GM23338 (cell line): ENCODE measurements at regions not wholly inside any gene's neighbourhood (a gene's known extent, or its start where the extent isn't known, plus 50 kb on each side); places are given as distances from the start of the nearest gene placed in this dataset.

Source experiments
- ATAC-seq: fragments of 200-7000 bp; cut with Tn5 transposase; 3 replicates; pipeline ENCODE4 v1.9.1; 2020
- DNase-seq: peaks from one replicate; pipeline ENCODE4 v3.0.0-alpha.2; 2015; ENCODE audit warnings: low spot score
- H2AFZ ChIP-seq: fragments of 200-600 bp; sonication (generic); 2 replicates; pipeline ENCODE4 v1.8.0; 2016; ENCODE audit warnings: antibody characterized with exemption, mild to moderate bottlenecking, moderate library complexity
- H3F3A ChIP-seq: fragments of 200-600 bp; sonication (generic); replicated peaks from 2 replicates; pipeline ENCODE4 v1.8.0; 2017; ENCODE audit warnings: antibody characterized with exemption, mixed run types, low read depth
- H3K27ac ChIP-seq: fragments of 200-600 bp; sonication (generic); 2 replicates; pipeline ENCODE4 v1.6.1; 2016; ENCODE audit warnings: low read depth
- H3K27me3 ChIP-seq: fragments of 200-600 bp; sonication (generic); 2 replicates; pipeline ENCODE4 v1.8.0; 2016; ENCODE audit warnings: mild to moderate bottlenecking, mixed run types, moderate library complexity; ENCODE audit not compliant: insufficient read depth
- H3K36me3 ChIP-seq: fragments of 200-600 bp; sonication (generic); 2 replicates; pipeline ENCODE4 v1.8.0; 2016; ENCODE audit warnings: mild to moderate bottlenecking; ENCODE audit not compliant: insufficient read depth
- H3K4me1 ChIP-seq: fragments of 200-600 bp; sonication (generic); 2 replicates; pipeline ENCODE4 v1.8.0; 2016; ENCODE audit warnings: mild to moderate bottlenecking, moderate library complexity; ENCODE audit not compliant: insufficient read depth
- H3K4me2 ChIP-seq: fragments of 200-600 bp; sonication (generic); 2 replicates; pipeline ENCODE4 v1.7.1; 2017; ENCODE audit warnings: mixed run types
- H3K4me3 ChIP-seq: fragments of 200-600 bp; sonication (generic); 2 replicates; pipeline ENCODE4 v1.6.1; 2016; ENCODE audit warnings: mixed run types
- H3K79me2 ChIP-seq: fragments of 200-600 bp; sonication (generic); replicated peaks from 2 replicates; pipeline ENCODE4 v1.8.0; 2017; ENCODE audit warnings: mild to moderate bottlenecking; ENCODE audit not compliant: insufficient read depth
- H3K9me2 ChIP-seq: fragments of 200-600 bp; sonication (generic); 2 replicates; pipeline ENCODE4 v1.8.0; 2017; ENCODE audit not compliant: insufficient read depth
- H4K20me1 ChIP-seq: fragments of 200-600 bp; sonication (generic); replicated peaks from 2 replicates; pipeline ENCODE4 v1.8.0; 2017; ENCODE audit warnings: mild to moderate bottlenecking; ENCODE audit not compliant: insufficient read depth
- H3K27ac Mint-ChIP-seq: 2 replicates; pipeline ENCODE4 v1.8.0; 2020; ENCODE audit warnings: inconsistent platforms, mild to moderate bottlenecking, moderate library complexity, mixed read lengths
- H3K27me3 Mint-ChIP-seq: 3 replicates; pipeline ENCODE4 v1.8.0; 2022; ENCODE audit warnings: low read depth, mild to moderate bottlenecking, moderate library complexity, mixed read lengths, inconsistent platforms; ENCODE audit not compliant: insufficient read depth, poor library complexity
- H3K36me3 Mint-ChIP-seq: 3 replicates; pipeline ENCODE4 v1.8.0; 2021; ENCODE audit warnings: low read depth, mild to moderate bottlenecking, inconsistent platforms, moderate library complexity, mixed read lengths
- H3K4me1 Mint-ChIP-seq: 3 replicates; pipeline ENCODE4 v1.8.0; 2020; ENCODE audit warnings: mild to moderate bottlenecking, inconsistent platforms, mixed read lengths
- H3K4me3 Mint-ChIP-seq: 3 replicates; pipeline ENCODE4 v1.8.0; 2021; ENCODE audit warnings: moderate library complexity, mild to moderate bottlenecking, inconsistent platforms, mixed read lengths
- H3K9me3 Mint-ChIP-seq: 3 replicates; pipeline ENCODE4 v1.8.0; 2020; ENCODE audit warnings: moderate library complexity, mild to moderate bottlenecking, inconsistent platforms, mixed read lengths
- CREB1 ChIP-seq: fragments of 250-450 bp; sonication (Bioruptor Pico); IDR thresholded peaks from 2 replicates; pipeline ENCODE4 v1.5.0; 2020; ENCODE audit warnings: low read depth, mild to moderate bottlenecking, moderate library complexity
- ETS1 ChIP-seq: IDR thresholded peaks from 2 replicates; pipeline ENCODE4 v1.6.1; 2016; ENCODE audit warnings: antibody characterized with exemption
- EZH2 ChIP-seq: fragments of 200-600 bp; sonication (generic); IDR thresholded peaks from one replicate; pipeline ENCODE4 v1.8.0; 2017; ENCODE audit warnings: antibody characterized with exemption, mild to moderate bottlenecking, low read depth; ENCODE audit not compliant: unreplicated experiment
- EZH2phosphoT487 ChIP-seq: fragments of 200-600 bp; sonication (generic); IDR thresholded peaks from one replicate; pipeline ENCODE4 v1.8.1; 2018; ENCODE audit warnings: antibody characterized with exemption; ENCODE audit not compliant: unreplicated experiment
- JUNB ChIP-seq: IDR thresholded peaks from one replicate; pipeline ENCODE4 v1.6.1; 2016; ENCODE audit warnings: antibody characterized with exemption; ENCODE audit not compliant: unreplicated experiment
- NANOG ChIP-seq: IDR thresholded peaks from 2 replicates; pipeline ENCODE4 v1.6.1; 2016; ENCODE audit warnings: antibody characterized with exemption, borderline replicate concordance
- REST ChIP-seq: IDR thresholded peaks from one replicate; pipeline ENCODE4 v1.6.1; 2018; ENCODE audit warnings: antibody characterized with exemption; ENCODE audit not compliant: unreplicated experiment
- STAT1 ChIP-seq: IDR thresholded peaks from one replicate; pipeline ENCODE4 v1.6.1; 2016; ENCODE audit warnings: antibody characterized with exemption; ENCODE audit not compliant: unreplicated experiment
- ZNF114 ChIP-seq: fragments of 250-450 bp; sonication (Bioruptor Pico); IDR thresholded peaks from 2 replicates; pipeline ENCODE4 v1.5.0; 2020; ENCODE audit warnings: mild to moderate bottlenecking, moderate library complexity
- ZNF331 ChIP-seq: fragments of 250-450 bp; sonication (Bioruptor Pico); IDR thresholded peaks from 2 replicates; pipeline ENCODE4 v1.5.0; 2020; ENCODE audit warnings: low read depth, mild to moderate bottlenecking, moderate library complexity
- TF ChIP-seq, protein P1 (sequence below): fragments of 250-450 bp; sonication (Bioruptor Pico); IDR thresholded peaks from 2 replicates; pipeline ENCODE4 v1.5.0; 2020; ENCODE audit warnings: mild to moderate bottlenecking, moderate library complexity
- TF ChIP-seq, protein P2 (sequence below), 2 experiments: fragments of 200-600 bp in 1 of 2; sonication (generic) in 1 of 2; conservative IDR thresholded peaks; 2 replicates each; pipeline versions ENCODE4 v1.5.1 to v1.6.1; 2016 to 2017; ENCODE audit warnings: antibody characterized with exemption in 2 of 2, low read depth in 2 of 2, mild to moderate bottlenecking in 2 of 2, moderate library complexity in 1 of 2

- no peaks in the 10 kb centered on the region for H4K20me1 ChIP-seq
- Mint-ChIP-seq H3K9me3 (no peaks in the 10 kb centered on the region), H3K27ac (no peak overlapping the region), H3K4me1 (peaks cover 17% of the 10 kb centered on the region; the same call in 2 of the 3 replicates), H3K4me3 (no peak overlapping the region), H3K36me3 (no peaks in the 10 kb centered on the region), H3K27me3 (no peaks in the 10 kb centered on the region)
- H3K4me3 ChIP-seq: no peak overlapping the region
- no peaks in the 10 kb centered on the region for H3K9me2 ChIP-seq
- H3K27ac ChIP-seq: no peak overlapping the region
- no peaks in the 10 kb centered on the region for H3F3A ChIP-seq
- ATAC-seq (no peak), DNase-seq (no peak)
- H3K4me2 ChIP-seq: no peak overlapping the region
- no peaks in the 10 kb centered on the region for H3K27me3 ChIP-seq
- H3K79me2 ChIP-seq: no peaks in the 10 kb centered on the region
- 0 out of 2 replicates have a peak, but pooled peaks cover 7% of the 10 kb centered on the region for H3K4me1 ChIP-seq
- no peaks in the 10 kb centered on the region for H3K36me3 ChIP-seq
- TF ChIP-seq STAT1: no peak
- no peak for TF ChIP-seq REST
- TF ChIP-seq, protein P1, sequence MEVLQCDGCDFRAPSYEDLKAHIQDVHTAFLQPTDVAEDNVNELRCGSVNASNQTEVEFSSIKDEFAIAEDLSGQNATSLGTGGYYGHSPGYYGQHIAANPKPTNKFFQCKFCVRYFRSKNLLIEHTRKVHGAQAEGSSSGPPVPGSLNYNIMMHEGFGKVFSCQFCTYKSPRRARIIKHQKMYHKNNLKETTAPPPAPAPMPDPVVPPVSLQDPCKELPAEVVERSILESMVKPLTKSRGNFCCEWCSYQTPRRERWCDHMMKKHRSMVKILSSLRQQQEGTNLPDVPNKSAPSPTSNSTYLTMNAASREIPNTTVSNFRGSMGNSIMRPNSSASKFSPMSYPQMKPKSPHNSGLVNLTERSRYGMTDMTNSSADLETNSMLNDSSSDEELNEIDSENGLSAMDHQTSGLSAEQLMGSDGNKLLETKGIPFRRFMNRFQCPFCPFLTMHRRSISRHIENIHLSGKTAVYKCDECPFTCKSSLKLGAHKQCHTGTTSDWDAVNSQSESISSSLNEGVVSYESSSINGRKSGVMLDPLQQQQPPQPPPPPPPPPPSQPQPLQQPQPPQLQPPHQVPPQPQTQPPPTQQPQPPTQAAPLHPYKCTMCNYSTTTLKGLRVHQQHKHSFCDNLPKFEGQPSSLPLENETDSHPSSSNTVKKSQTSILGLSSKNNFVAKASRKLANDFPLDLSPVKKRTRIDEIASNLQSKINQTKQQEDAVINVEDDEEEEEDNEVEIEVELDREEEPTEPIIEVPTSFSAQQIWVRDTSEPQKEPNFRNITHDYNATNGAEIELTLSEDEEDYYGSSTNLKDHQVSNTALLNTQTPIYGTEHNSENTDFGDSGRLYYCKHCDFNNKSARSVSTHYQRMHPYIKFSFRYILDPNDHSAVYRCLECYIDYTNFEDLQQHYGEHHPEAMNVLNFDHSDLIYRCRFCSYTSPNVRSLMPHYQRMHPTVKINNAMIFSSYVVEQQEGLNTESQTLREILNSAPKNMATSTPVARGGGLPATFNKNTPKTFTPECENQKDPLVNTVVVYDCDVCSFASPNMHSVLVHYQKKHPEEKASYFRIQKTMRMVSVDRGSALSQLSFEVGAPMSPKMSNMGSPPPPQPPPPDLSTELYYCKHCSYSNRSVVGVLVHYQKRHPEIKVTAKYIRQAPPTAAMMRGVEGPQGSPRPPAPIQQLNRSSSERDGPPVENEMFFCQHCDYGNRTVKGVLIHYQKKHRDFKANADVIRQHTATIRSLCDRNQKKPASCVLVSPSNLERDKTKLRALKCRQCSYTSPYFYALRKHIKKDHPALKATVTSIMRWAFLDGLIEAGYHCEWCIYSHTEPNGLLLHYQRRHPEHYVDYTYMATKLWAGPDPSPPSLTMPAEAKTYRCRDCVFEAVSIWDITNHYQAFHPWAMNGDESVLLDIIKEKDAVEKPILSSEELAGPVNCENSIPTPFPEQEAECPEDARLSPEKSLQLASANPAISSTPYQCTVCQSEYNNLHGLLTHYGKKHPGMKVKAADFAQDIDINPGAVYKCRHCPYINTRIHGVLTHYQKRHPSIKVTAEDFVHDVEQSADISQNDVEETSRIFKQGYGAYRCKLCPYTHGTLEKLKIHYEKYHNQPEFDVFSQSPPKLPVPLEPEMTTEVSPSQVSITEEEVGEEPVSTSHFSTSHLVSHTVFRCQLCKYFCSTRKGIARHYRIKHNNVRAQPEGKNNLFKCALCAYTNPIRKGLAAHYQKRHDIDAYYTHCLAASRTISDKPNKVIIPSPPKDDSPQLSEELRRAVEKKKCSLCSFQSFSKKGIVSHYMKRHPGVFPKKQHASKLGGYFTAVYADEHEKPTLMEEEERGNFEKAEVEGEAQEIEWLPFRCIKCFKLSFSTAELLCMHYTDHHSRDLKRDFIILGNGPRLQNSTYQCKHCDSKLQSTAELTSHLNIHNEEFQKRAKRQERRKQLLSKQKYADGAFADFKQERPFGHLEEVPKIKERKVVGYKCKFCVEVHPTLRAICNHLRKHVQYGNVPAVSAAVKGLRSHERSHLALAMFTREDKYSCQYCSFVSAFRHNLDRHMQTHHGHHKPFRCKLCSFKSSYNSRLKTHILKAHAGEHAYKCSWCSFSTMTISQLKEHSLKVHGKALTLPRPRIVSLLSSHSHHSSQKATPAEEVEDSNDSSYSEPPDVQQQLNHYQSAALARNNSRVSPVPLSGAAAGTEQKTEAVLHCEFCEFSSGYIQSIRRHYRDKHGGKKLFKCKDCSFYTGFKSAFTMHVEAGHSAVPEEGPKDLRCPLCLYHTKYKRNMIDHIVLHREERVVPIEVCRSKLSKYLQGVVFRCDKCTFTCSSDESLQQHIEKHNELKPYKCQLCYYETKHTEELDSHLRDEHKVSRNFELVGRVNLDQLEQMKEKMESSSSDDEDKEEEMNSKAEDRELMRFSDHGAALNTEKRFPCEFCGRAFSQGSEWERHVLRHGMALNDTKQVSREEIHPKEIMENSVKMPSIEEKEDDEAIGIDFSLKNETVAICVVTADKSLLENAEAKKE (CRISPR knock-in tag): no peak
- TF ChIP-seq EZH2phosphoT487: no peak
- no peak for TF ChIP-seq JUNB
- TF ChIP-seq ZNF331 (CRISPR knock-in tag): no peak
- TF ChIP-seq, protein P2, sequence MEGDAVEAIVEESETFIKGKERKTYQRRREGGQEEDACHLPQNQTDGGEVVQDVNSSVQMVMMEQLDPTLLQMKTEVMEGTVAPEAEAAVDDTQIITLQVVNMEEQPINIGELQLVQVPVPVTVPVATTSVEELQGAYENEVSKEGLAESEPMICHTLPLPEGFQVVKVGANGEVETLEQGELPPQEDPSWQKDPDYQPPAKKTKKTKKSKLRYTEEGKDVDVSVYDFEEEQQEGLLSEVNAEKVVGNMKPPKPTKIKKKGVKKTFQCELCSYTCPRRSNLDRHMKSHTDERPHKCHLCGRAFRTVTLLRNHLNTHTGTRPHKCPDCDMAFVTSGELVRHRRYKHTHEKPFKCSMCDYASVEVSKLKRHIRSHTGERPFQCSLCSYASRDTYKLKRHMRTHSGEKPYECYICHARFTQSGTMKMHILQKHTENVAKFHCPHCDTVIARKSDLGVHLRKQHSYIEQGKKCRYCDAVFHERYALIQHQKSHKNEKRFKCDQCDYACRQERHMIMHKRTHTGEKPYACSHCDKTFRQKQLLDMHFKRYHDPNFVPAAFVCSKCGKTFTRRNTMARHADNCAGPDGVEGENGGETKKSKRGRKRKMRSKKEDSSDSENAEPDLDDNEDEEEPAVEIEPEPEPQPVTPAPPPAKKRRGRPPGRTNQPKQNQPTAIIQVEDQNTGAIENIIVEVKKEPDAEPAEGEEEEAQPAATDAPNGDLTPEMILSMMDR (conservative IDR thresholded peaks at IDR 0.05; ENCODE audit: low read depth in 2 of 2): no peak
- no peak for TF ChIP-seq NANOG
- no peak for TF ChIP-seq CREB1 (CRISPR knock-in tag)
- TF ChIP-seq ETS1: no peak
- no peak for TF ChIP-seq EZH2
- no peak for TF ChIP-seq ZNF114 (CRISPR knock-in tag)
- H2AFZ ChIP-seq: peak overlapping the region; percentile 43; the same call in 1 of the 2 replicates
Observed at GRCh38 chr13:61045251-61045650, 370.4 kb downstream of the PCDH20 start.
